ENCODE measurements at regions not wholly inside any gene's neighbourhood (a gene's known extent, or its start where the extent isn't known, plus 50 kb on each side); places are given as distances from the start of the nearest gene placed in this dataset.

GRCh38 chr5:82353522-82353921 lies 75.4 kb upstream of the RPS23 start:
- peaks cover 0 to 52% (median 29%) of the 10 kb centered on the region in 12 donors for H3K4me1 ChIP-seq
- TF ChIP-seq POLR2A (IDR thresholded peaks at IDR 0.05) (no peak), CTCF (IDR thresholded peaks at IDR 0.05) (no peak)
- ATAC-seq = no peak
- no peaks in the 10 kb centered on the region for H3K9me3 ChIP-seq
- intact Hi-C loops (cut with DNase I) = loop anchor here (2.0 to 10.0 kb wide), 16 partner anchors 51 to 1211 kb away; partner anchors contain the start of genes VCAN (in 6 of the 10), TMEM167A (in 2 of the 10) and XRCC4 (in 2 of the 10)
- no peak overlapping the region for H3K4me3 ChIP-seq
- no peaks in the 10 kb centered on the region for H3K36me3 ChIP-seq
- H3K27me3 ChIP-seq = no peaks in the 10 kb centered on the region
- DNase-seq = no peak
- 96 to 98% (median 97%) methylated on average over 3 of the region's 3 CpGs for WGBS, 4 donors
- peak overlapping the region in 4 of 12 donors; percentile 27 to 66 (median 49) for H3K27ac ChIP-seq

GRCh38 chr5:82352146-82352791 lies 74.1 kb upstream of the RPS23 start:
- Histone ChIP-seq H3K4me1 (peaks cover 0 to 54% (median 28%) of the 10 kb centered on the region in 12 donors), H3K27me3 (no peaks in the 10 kb centered on the region), H3K4me3 (no peak overlapping the region), H3K9me3 (no peaks in the 10 kb centered on the region), H3K27ac (peak overlapping the region; percentile 16 to 70 (median 40)), H3K36me3 (no peaks in the 10 kb centered on the region)
- no peak for DNase-seq
- peak in 3 of 4 donors; percentile 6 to 16 (median 7) for ATAC-seq
- intact Hi-C loops (cut with DNase I) = loop anchor here (2.0 to 10.0 kb wide), 16 partner anchors 53 to 1213 kb away; partner anchors contain the start of genes VCAN (in 6 of the 10), TMEM167A (in 2 of the 10) and XRCC4 (in 2 of the 10)
- WGBS, 4 donors = 23 to 36% (median 27%) methylated on average over 7 of the region's 7 CpGs
- TF ChIP-seq POLR2A (IDR thresholded peaks at IDR 0.05) (no peak), CTCF (IDR thresholded peaks at IDR 0.05) (peak in 1 of 12 donors; percentile 14)

- ATAC-seq (peak; percentile 66 to 79 (median 73)), DNase-seq (no peak)
- intact Hi-C loops (cut with DNase I) = loop anchor here (2.0 to 10.0 kb wide), 16 partner anchors 53 to 1213 kb away; partner anchors contain the start of genes VCAN (in 6 of the 10), TMEM167A (in 2 of the 10) and XRCC4 (in 2 of the 10)
- Histone ChIP-seq H3K4me3 (no peak overlapping the region), H3K27me3 (no peaks in the 10 kb centered on the region), H3K9me3 (no peaks in the 10 kb centered on the region), H3K36me3 (no peaks in the 10 kb centered on the region), H3K27ac (peak overlapping the region; percentile 16 to 70 (median 40)), H3K4me1 (peaks cover 0 to 54% (median 27%) of the 10 kb centered on the region in 12 donors)
- no peak for TF ChIP-seq POLR2A (IDR thresholded peaks at IDR 0.05)
- peak; percentile 68 to 87 (median 80) for TF ChIP-seq CTCF (IDR thresholded peaks at IDR 0.05)
- WGBS, 4 donors = 1 to 7% (median 3%) methylated on average over 2 of the region's 2 CpGs
These were observed 73.6 kb upstream of the RPS23 start for GRCh38 chr5:82351754-82352145.

- H3K36me3 ChIP-seq = no peaks in the 10 kb centered on the region
- no peak for DNase-seq
- no peak overlapping the region for H3K27ac ChIP-seq
- no peaks in the 10 kb centered on the region for H3K9me3 ChIP-seq
- ATAC-seq = no peak
- intact Hi-C loops (cut with DNase I) = loop anchor here (2.0 to 10.0 kb wide), 15 partner anchors 54 to 1214 kb away; partner anchors contain the start of genes VCAN (in 5 of the 10), TMEM167A (in 2 of the 10) and XRCC4 (in 2 of the 10)
- no peaks in the 10 kb centered on the region for H3K27me3 ChIP-seq
- no peak for TF ChIP-seq POLR2A (IDR thresholded peaks at IDR 0.05)
- WGBS, 4 donors = 82 to 87% (median 83%) methylated on average over 1 of the region's 1 CpG
- H3K4me3 ChIP-seq = no peak overlapping the region
- peaks cover 0 to 53% (median 29%) of the 10 kb centered on the region in 12 donors for H3K4me1 ChIP-seq
These were observed 73.1 kb upstream of the RPS23 start for GRCh38 chr5:82351297-82351696.
